A549 (cell line): ENCODE measurements at regions not wholly inside any gene's neighbourhood (a gene's known extent, or its start where the extent isn't known, plus 50 kb on each side); places are given as distances from the start of the nearest gene placed in this dataset.

Experiments
- ATAC-seq, 2 experiments: fragments of 200-7000 bp in 1 of 2; fragments of >200 bp in 1 of 2; cut with Nextera tagmentation in 1 of 2; cut with Tn5 transposase in 1 of 2; 3 replicates each; pipeline versions ENCODE4 v1.8.0 to v1.9.1; 2018 to 2020; ENCODE audit warnings: mild to moderate bottlenecking in 1 of 2, moderate library complexity in 1 of 2
- CTCF ChIA-PET: fragments of 300-600 bp; sonication (Branson Sonifier 250); formaldehyde crosslinking; extraction: SDS; loops from one replicate; lab custom pipeline; 2021; ENCODE audit warnings: antibody characterized with exemption, inconsistent platforms; lab: Yijun Ruan, JAX
- POLR2A ChIA-PET: fragments of 350-600 bp; formaldehyde crosslinking; extraction: SDS; loops from one replicate; lab custom pipeline; 2021; ENCODE audit warnings: antibody characterized with exemption, inconsistent platforms; lab: Yijun Ruan, JAX
- DNase-seq, 2 experiments: peaks; one replicate each; pipeline versions ENCODE4 v3.0.0 to v3.0.0-alpha.2; 2011 to 2016; ENCODE audit warnings: low read depth in 1 of 2, low spot score in 1 of 2
- FAIRE-seq: peaks from 2 replicates; lab custom pipeline; 2011; peaks lifted over from hg19 to GRCh38; lab: Jason Lieb, UNC
- H3K27ac ChIP-seq, 2 experiments: fragments of >200 bp; sonication (Bioruptor Twin); formaldehyde crosslinking; 3 replicates each; pipeline ENCODE4 v1.5.1; 2016 to 2017
- H3K4me1 ChIP-seq: fragments of >200 bp; sonication (Bioruptor Twin); formaldehyde crosslinking; 3 replicates; pipeline ENCODE4 v1.6.1; 2016
- H3K4me2 ChIP-seq: fragments of >200 bp; sonication (Bioruptor Twin); formaldehyde crosslinking; 3 replicates; pipeline ENCODE4 v1.6.1; 2016
- H3K4me3 ChIP-seq: fragments of >200 bp; sonication (Bioruptor Twin); formaldehyde crosslinking; 3 replicates; pipeline ENCODE4 v1.5.1; 2016
- H3K9me3 ChIP-seq: fragments of >200 bp; sonication (Bioruptor Twin); formaldehyde crosslinking; 3 replicates; pipeline ENCODE4 v1.6.1; 2016
- CEBPB ChIP-seq, 2 experiments: fragments of >200 bp in 1 of 2; sonication (Bioruptor Twin) in 1 of 2; formaldehyde crosslinking in 1 of 2; IDR thresholded peaks; 2 replicates each; pipeline ENCODE4 v1.6.1; 2012 to 2016
- CHD4 ChIP-seq: fragments of 200-600 bp; sonication (generic); IDR thresholded peaks from 2 replicates; pipeline ENCODE4 v1.6.1; 2016; ENCODE audit warnings: antibody characterized with exemption, mild to moderate bottlenecking, borderline replicate concordance
- EHMT2 ChIP-seq: fragments of 200-600 bp; sonication (generic); IDR thresholded peaks from 2 replicates; pipeline ENCODE4 v1.6.1; 2016; ENCODE audit warnings: antibody characterized with exemption, low read depth, mild to moderate bottlenecking, moderate library complexity
- EP300 ChIP-seq, 2 experiments: fragments of >200 bp; sonication (Bioruptor Twin); formaldehyde crosslinking; IDR thresholded peaks; 2 replicates in 1 of 2; 3 replicates in 1 of 2; pipeline ENCODE4 v1.6.1; 2016 to 2017
- ESRRA ChIP-seq: fragments of 150-350 bp; IDR thresholded peaks from 2 replicates; pipeline ENCODE4 v1.6.1; 2014; ENCODE audit warnings: mild to moderate bottlenecking, low read length, borderline replicate concordance
- GATA3 ChIP-seq: IDR thresholded peaks from 2 replicates; pipeline ENCODE4 v1.6.1; 2012; ENCODE audit warnings: borderline replicate concordance
- HEYL ChIP-seq: fragments of 250-450 bp; sonication (Bioruptor Pico); IDR thresholded peaks from 2 replicates; pipeline ENCODE4 v1.8.0; 2021; ENCODE audit warnings: mild to moderate bottlenecking, moderate library complexity
- KDM1A ChIP-seq: fragments of 200-600 bp; sonication (generic); IDR thresholded peaks from 2 replicates; pipeline ENCODE4 v1.6.1; 2016; ENCODE audit warnings: low read depth, mild to moderate bottlenecking
- MAZ ChIP-seq: fragments of 150-350 bp; IDR thresholded peaks from 2 replicates; pipeline ENCODE4 v1.6.1; 2014; ENCODE audit warnings: antibody characterized with exemption, low read depth, low read length, borderline replicate concordance
- NPAS2 ChIP-seq: fragments of 250-450 bp; sonication (Bioruptor Pico); IDR thresholded peaks from 2 replicates; pipeline ENCODE4 v1.8.0; 2022; ENCODE audit warnings: mild to moderate bottlenecking, moderate library complexity, borderline replicate concordance
- NR3C1 ChIP-seq: fragments of >200 bp; sonication (Bioruptor Twin); formaldehyde crosslinking; IDR thresholded peaks from 3 replicates; pipeline ENCODE4 v1.6.1; 2017
- POLR2AphosphoS2 ChIP-seq: conservative IDR thresholded peaks from 2 replicates; pipeline ENCODE4 v1.6.1; 2012; ENCODE audit warnings: low read length, improper control_type of control experiment, inconsistent platforms
- RAD21 ChIP-seq, 2 experiments: fragments of >200 bp in 1 of 2; sonication (Bioruptor Twin) in 1 of 2; formaldehyde crosslinking in 1 of 2; IDR thresholded peaks in 1 of 2; conservative IDR thresholded peaks in 1 of 2; 2 replicates in 1 of 2; 3 replicates in 1 of 2; pipeline ENCODE4 v1.6.1; 2012 to 2018; ENCODE audit warnings: inconsistent platforms in 1 of 2
- SMC3 ChIP-seq: fragments of >200 bp; sonication (Bioruptor Twin); formaldehyde crosslinking; IDR thresholded peaks from 3 replicates; pipeline ENCODE4 v1.6.1; 2018; ENCODE audit warnings: inconsistent platforms
- TFCP2L1 ChIP-seq: fragments of 250-450 bp; sonication (Bioruptor Pico); IDR thresholded peaks from 2 replicates; pipeline ENCODE4 v1.5.0; 2021; ENCODE audit warnings: mild to moderate bottlenecking
- TP53 ChIP-seq: fragments of 250-450 bp; sonication (Bioruptor Pico); IDR thresholded peaks from 2 replicates; pipeline ENCODE4 v1.5.0; 2021; ENCODE audit warnings: mild to moderate bottlenecking, moderate library complexity
- ZC3H11A ChIP-seq: fragments of 450-650 bp; IDR thresholded peaks from 2 replicates; pipeline ENCODE4 v1.6.1; 2014; ENCODE audit warnings: antibody characterized with exemption, mild to moderate bottlenecking
- ZSCAN20 ChIP-seq: fragments of 250-450 bp; sonication (Bioruptor Pico); IDR thresholded peaks from 2 replicates; pipeline ENCODE4 v1.8.0; 2022; ENCODE audit warnings: mild to moderate bottlenecking, moderate library complexity
- WGBS: methylation state at CpG from one replicate; pipeline ENCODE4 v1.1.6; 2017; ENCODE audit errors: missing lambda C conversion rate; 5-methylcytosine and 5-hydroxymethylcytosine counted together
- TF ChIP-seq, protein P1 (sequence below): fragments of 150-350 bp; IDR thresholded peaks from 2 replicates; pipeline ENCODE4 v1.6.1; 2014; ENCODE audit warnings: low read depth, mild to moderate bottlenecking, low read length
- TF ChIP-seq, protein P2 (sequence below): IDR thresholded peaks from 2 replicates; pipeline ENCODE4 v1.6.1; 2012
- TF ChIP-seq, protein P3 (sequence below): fragments of >200 bp; sonication (Bioruptor Twin); formaldehyde crosslinking; IDR thresholded peaks from 2 replicates; pipeline ENCODE4 v1.6.1; 2016
- TF ChIP-seq, protein P4 (sequence below): fragments of 450-650 bp; IDR thresholded peaks from 2 replicates; pipeline ENCODE4 v1.6.1; 2014; ENCODE audit warnings: antibody characterized with exemption
- TF ChIP-seq, protein P5 (sequence below): fragments of 250-450 bp; sonication (Bioruptor Pico); IDR thresholded peaks from 2 replicates; pipeline ENCODE4 v1.5.0; 2020; ENCODE audit warnings: low read depth, mild to moderate bottlenecking, moderate library complexity
- TF ChIP-seq, protein P6 (sequence below): IDR thresholded peaks from 2 replicates; pipeline ENCODE4 v1.6.1; 2012
- TF ChIP-seq, protein P7 (sequence below): fragments of 250-450 bp; sonication (Bioruptor Pico); IDR thresholded peaks from 2 replicates; pipeline ENCODE4 v1.5.0; 2021; ENCODE audit warnings: mild to moderate bottlenecking, moderate library complexity, borderline replicate concordance

DNA sequence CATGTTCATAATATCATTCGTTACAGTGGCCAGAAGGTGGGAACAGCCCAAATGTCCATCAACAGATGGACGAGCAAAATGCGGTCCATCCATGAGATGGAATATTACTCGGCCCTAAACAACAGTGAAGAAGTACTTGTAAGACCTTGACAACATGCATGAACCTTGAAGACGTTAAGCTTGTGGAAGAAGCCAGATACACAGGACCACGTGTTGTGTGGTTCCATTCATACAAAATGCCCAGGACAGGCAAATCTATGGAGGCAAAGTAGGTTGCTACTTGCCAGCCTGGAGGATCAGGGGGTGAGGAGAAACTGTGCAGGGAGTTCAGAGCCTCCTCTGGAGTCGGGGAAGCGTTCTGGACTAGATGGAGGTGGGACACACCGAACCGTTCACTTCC, 207.1 kb downstream of the ERMARD start:
- H3K4me1 ChIP-seq = no peaks in the 10 kb centered on the region
- 56% methylated on average over 6 of the region's 10 CpGs for WGBS
- no peak overlapping the region for H3K4me2 ChIP-seq
- H3K9me3 ChIP-seq = no peaks in the 10 kb centered on the region
- ChIA-PET POLR2A (no interaction called here), CTCF (no interaction called here)
- FAIRE-seq (no peak), ATAC-seq (no peak), DNase-seq (no peak)
- H3K27ac ChIP-seq = no peak overlapping the region
- no peak overlapping the region for H3K4me3 ChIP-seq
- no peak for TF ChIP-seq ZC3H11A
- no peak for TF ChIP-seq EP300 (IDR thresholded peaks at IDR 0.05)
- TF ChIP-seq, protein P1, sequence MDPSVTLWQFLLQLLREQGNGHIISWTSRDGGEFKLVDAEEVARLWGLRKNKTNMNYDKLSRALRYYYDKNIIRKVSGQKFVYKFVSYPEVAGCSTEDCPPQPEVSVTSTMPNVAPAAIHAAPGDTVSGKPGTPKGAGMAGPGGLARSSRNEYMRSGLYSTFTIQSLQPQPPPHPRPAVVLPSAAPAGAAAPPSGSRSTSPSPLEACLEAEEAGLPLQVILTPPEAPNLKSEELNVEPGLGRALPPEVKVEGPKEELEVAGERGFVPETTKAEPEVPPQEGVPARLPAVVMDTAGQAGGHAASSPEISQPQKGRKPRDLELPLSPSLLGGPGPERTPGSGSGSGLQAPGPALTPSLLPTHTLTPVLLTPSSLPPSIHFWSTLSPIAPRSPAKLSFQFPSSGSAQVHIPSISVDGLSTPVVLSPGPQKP = no peak
- TF ChIP-seq, protein P2, sequence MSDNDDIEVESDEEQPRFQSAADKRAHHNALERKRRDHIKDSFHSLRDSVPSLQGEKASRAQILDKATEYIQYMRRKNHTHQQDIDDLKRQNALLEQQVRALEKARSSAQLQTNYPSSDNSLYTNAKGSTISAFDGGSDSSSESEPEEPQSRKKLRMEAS = no peak
- TF ChIP-seq GATA3 = no peak
- TF ChIP-seq, protein P3, sequence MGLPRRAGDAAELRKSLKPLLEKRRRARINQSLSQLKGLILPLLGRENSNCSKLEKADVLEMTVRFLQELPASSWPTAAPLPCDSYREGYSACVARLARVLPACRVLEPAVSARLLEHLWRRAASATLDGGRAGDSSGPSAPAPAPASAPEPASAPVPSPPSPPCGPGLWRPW = no peak

DNA sequence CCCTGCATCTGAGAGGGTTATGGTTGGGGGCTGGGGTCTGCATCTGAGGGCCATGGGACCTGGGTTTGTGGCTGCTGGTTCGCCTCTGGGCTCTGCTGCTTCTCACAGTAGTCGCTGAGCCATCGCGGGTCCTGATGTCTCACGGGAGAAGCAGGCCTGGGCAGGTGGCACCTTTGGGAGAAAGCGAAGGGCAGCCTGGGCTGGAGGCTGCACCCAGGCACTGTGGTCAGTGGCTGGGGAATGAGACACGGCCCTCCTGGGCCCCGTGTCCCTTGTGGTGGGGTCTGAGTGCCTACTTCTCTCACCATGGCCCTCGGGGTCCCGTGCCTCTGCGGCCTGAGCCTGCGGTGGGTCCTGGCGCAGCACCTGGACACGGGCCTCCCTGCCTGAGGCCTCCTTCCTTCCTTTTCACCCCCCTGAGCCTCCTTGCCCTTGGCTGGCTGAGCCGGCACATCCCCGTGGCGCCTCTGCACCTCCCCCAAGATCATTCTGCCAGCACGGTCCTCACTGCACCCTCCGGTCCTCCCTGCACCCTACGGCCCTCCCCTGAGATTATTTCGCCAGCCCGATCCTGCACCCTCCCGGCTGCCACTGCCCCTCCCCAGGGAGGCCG, 206.0 kb downstream of the ERMARD start:
- no peak for FAIRE-seq
- Histone ChIP-seq H3K4me3 (no peak overlapping the region), H3K4me2 (no peak overlapping the region), H3K4me1 (no peaks in the 10 kb centered on the region), H3K27ac (no peak overlapping the region), H3K9me3 (no peaks in the 10 kb centered on the region)
- POLR2A ChIA-PET = no interaction called here
- no peak for DNase-seq
- no peak for TF ChIP-seq NPAS2 (CRISPR knock-in tag)
- TF ChIP-seq, protein P4, sequence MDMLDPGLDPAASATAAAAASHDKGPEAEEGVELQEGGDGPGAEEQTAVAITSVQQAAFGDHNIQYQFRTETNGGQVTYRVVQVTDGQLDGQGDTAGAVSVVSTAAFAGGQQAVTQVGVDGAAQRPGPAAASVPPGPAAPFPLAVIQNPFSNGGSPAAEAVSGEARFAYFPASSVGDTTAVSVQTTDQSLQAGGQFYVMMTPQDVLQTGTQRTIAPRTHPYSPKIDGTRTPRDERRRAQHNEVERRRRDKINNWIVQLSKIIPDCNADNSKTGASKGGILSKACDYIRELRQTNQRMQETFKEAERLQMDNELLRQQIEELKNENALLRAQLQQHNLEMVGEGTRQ = no peak
- no peak for TF ChIP-seq RAD21 (conservative IDR thresholded peaks at IDR 0.05 in 1 of 2, IDR thresholded peaks at IDR 0.05 in 1 of 2)
- no peak for TF ChIP-seq CEBPB (IDR thresholded peaks at IDR 0.05)
- TF ChIP-seq ZSCAN20 (CRISPR knock-in tag) = no peak
- TF ChIP-seq, protein P5, sequence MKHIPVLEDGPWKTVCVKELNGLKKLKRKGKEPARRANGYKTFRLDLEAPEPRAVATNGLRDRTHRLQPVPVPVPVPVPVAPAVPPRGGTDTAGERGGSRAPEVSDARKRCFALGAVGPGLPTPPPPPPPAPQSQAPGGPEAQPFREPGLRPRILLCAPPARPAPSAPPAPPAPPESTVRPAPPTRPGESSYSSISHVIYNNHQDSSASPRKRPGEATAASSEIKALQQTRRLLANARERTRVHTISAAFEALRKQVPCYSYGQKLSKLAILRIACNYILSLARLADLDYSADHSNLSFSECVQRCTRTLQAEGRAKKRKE (CRISPR knock-in tag) = no peak
- TF ChIP-seq NR3C1 = no peak
- TF ChIP-seq, protein P6, sequence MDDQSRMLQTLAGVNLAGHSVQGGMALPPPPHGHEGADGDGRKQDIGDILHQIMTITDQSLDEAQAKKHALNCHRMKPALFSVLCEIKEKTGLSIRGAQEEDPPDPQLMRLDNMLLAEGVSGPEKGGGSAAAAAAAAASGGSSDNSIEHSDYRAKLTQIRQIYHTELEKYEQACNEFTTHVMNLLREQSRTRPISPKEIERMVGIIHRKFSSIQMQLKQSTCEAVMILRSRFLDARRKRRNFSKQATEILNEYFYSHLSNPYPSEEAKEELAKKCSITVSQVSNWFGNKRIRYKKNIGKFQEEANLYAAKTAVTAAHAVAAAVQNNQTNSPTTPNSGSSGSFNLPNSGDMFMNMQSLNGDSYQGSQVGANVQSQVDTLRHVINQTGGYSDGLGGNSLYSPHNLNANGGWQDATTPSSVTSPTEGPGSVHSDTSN = no peak
- TF ChIP-seq ESRRA = no peak
- TF ChIP-seq HEYL (CRISPR knock-in tag) = no peak
- no peak for TF ChIP-seq MAZ
- no peak for TF ChIP-seq KDM1A
- TF ChIP-seq TFCP2L1 (CRISPR knock-in tag) = no peak
- TF ChIP-seq, protein P7, sequence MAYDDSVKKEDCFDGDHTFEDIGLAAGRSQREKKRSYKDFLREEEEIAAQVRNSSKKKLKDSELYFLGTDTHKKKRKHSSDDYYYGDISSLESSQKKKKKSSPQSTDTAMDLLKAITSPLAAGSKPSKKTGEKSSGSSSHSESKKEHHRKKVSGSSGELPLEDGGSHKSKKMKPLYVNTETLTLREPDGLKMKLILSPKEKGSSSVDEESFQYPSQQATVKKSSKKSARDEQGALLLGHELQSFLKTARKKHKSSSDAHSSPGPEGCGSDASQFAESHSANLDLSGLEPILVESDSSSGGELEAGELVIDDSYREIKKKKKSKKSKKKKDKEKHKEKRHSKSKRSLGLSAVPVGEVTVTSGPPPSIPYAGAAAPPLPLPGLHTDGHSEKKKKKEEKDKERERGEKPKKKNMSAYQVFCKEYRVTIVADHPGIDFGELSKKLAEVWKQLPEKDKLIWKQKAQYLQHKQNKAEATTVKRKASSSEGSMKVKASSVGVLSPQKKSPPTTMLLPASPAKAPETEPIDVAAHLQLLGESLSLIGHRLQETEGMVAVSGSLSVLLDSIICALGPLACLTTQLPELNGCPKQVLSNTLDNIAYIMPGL = no peak
- no peak for TF ChIP-seq EHMT2
- no peak for TF ChIP-seq SMC3
- TF ChIP-seq TP53 (CRISPR knock-in tag) = no peak
- no peak for TF ChIP-seq POLR2AphosphoS2
- TF ChIP-seq CHD4 = no peak
- 79% methylated on average over 15 of the region's 24 CpGs for WGBS
- CTCF ChIA-PET = no interaction called here
- ATAC-seq = no peak
